Thoracic aorta (tissue), 2 donors: ENCODE measurements at regions not wholly inside any gene's neighbourhood (a gene's known extent, or its start where the extent isn't known, plus 50 kb on each side); places are given as distances from the start of the nearest gene placed in this dataset.

Experiments used
- ATAC-seq: fragments of 150-250 bp; one replicate; pipeline ENCODE4 v1.8.0; 2017; ENCODE audit warnings: low read depth; ENCODE audit not compliant: insufficient number of reproducible peaks, low FRiP score
- DNase-seq: peaks from one replicate; pipeline ENCODE4 v3.0.0-alpha.2; 2020; ENCODE audit warnings: low spot score
- H3K27ac ChIP-seq, 2 donors: fragments of 200-600 bp; sonication (generic); 1 replicate in 1 of 2; 2 replicates in 1 of 2; pipeline ENCODE4 v1.5.1; 2016; ENCODE audit warnings: mild to moderate bottlenecking in 2 of 2, moderate library complexity in 2 of 2
- H3K27me3 ChIP-seq: fragments of 200-600 bp; sonication (generic); replicated peaks from 2 replicates; pipeline ENCODE4 v1.6.0; 2016; ENCODE audit warnings: mild to moderate bottlenecking; ENCODE audit not compliant: insufficient read depth
- H3K36me3 ChIP-seq: fragments of 200-600 bp; sonication (generic); one replicate; pipeline ENCODE4 v1.5.1; 2016
- H3K4me1 ChIP-seq, 2 donors: fragments of 200-600 bp; sonication (generic); 1 replicate in 1 of 2; 2 replicates in 1 of 2; pipeline versions ENCODE4 v1.5.1 to v1.6.0; 2016; ENCODE audit warnings: low read depth in 2 of 2, mild to moderate bottlenecking in 1 of 2; ENCODE audit not compliant: control insufficient read depth in 1 of 2
- H3K4me3 ChIP-seq: fragments of 200-600 bp; sonication (generic); 2 replicates; pipeline ENCODE4 v1.5.1; 2016; ENCODE audit warnings: mild to moderate bottlenecking
- H3K9me3 ChIP-seq: fragments of 200-600 bp; sonication (generic); 2 replicates; pipeline ENCODE4 v1.5.1; 2016
- TF ChIP-seq, protein P1 (sequence below): fragments of 200-600 bp; sonication (generic); IDR thresholded peaks from one replicate; pipeline ENCODE4 v1.5.1; 2019; ENCODE audit warnings: antibody characterized with exemption

DNA sequence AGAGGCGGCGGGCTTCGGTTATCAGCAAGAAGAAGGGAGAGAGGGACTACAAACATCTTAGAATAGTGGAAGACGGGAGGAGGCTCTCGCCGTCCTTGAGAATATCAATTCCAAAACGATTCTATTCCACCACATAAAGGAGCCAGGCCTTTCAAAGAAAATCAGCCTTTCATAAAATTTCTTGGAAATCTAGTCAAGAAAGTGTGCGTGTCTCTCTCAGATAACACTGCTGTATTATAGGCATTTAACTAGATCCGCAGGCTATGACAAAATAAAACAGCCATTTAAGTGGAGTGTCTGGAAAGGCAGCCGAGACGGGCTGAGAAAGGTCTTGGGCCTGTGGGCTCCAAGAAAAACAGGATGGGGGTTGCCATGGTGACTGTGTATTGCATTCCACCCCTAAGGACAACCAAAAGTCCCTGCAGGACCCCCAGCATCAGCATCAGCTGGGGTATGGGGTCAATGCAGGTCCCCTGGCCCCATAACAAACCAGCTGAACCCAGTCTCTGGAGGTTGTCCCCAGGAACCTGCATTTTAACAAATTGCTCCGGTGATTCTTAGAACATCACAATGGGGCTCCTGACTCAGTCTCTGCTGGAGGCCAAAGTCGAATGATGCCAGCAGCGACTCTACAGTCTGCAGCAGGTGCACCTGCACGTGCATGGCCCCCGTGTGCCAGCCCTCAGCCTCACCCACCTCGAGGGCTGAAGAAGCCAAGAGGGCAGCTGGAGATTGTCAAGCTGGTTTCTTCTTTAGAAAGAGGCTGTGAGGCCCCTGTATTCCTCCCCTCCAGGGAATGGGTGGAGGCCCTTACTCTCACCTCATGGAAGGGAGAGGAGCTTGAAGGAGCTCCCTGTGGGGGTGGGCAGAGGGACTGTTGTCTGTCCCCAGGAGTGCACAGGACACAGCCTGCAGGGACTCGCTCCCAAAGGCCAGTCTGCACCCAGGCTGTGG is 287.4 kb downstream of the NPHP4 start:
- H3K36me3 ChIP-seq: no peaks in the 10 kb centered on the region
- TF ChIP-seq, protein P1, sequence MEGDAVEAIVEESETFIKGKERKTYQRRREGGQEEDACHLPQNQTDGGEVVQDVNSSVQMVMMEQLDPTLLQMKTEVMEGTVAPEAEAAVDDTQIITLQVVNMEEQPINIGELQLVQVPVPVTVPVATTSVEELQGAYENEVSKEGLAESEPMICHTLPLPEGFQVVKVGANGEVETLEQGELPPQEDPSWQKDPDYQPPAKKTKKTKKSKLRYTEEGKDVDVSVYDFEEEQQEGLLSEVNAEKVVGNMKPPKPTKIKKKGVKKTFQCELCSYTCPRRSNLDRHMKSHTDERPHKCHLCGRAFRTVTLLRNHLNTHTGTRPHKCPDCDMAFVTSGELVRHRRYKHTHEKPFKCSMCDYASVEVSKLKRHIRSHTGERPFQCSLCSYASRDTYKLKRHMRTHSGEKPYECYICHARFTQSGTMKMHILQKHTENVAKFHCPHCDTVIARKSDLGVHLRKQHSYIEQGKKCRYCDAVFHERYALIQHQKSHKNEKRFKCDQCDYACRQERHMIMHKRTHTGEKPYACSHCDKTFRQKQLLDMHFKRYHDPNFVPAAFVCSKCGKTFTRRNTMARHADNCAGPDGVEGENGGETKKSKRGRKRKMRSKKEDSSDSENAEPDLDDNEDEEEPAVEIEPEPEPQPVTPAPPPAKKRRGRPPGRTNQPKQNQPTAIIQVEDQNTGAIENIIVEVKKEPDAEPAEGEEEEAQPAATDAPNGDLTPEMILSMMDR: no peak
- DNase-seq: no peak
- H3K9me3 ChIP-seq: no peaks in the 10 kb centered on the region
- no peak overlapping the region for H3K27ac ChIP-seq
- H3K4me1 ChIP-seq: no peaks in the 10 kb centered on the region
- no peak for ATAC-seq
- H3K27me3 ChIP-seq: no peaks in the 10 kb centered on the region
- no peak overlapping the region for H3K4me3 ChIP-seq

DNA sequence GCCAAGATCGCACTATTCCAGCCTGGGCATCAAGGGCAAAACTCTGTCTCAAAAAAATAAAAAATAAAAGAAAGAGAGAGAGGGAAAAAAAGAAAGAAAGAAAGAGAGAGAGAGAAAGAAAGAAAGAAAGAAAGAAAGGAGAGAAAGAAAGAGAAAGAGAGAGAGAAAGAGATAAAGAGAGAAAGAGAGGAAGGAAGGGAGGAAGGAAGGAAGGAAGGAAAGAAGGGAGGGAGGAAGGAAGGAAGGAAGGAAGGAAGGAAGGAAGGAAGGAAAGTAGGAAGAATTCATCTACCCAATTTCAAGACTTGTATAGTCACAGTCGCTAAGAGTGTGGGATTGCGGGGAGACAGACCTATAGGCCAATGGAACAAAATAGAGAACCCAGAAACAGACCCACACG is 290.6 kb downstream of the NPHP4 start:
- Histone ChIP-seq H3K36me3 (no peaks in the 10 kb centered on the region), H3K27ac (no peak overlapping the region), H3K4me1 (no peaks in the 10 kb centered on the region), H3K4me3 (no peak overlapping the region), H3K27me3 (no peaks in the 10 kb centered on the region), H3K9me3 (no peaks in the 10 kb centered on the region)
- no peak for ATAC-seq
- DNase-seq: no peak
- TF ChIP-seq, protein P1: no peak

DNA sequence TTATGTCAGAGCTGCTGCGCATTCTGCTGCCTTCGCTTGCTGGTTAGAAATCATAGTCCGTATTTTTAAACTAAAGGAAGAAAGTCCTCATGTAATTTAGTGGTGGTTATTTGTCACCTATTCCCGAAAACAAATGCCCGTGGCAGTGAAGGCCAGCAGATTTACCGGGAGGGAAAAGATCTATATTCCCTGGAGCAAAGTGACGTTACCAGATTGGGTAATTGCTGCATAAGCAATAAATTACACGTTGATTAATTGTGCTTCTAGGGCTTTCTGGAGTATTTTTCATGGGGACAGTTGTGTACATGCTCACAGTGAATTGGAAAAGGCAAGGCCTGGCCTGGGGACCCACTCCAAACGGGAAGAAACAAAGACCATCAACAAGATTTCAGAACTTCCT is 298.7 kb downstream of the NPHP4 start:
- no peaks in the 10 kb centered on the region for H3K36me3 ChIP-seq
- H3K27me3 ChIP-seq: no peaks in the 10 kb centered on the region
- TF ChIP-seq, protein P1: no peak

DNA sequence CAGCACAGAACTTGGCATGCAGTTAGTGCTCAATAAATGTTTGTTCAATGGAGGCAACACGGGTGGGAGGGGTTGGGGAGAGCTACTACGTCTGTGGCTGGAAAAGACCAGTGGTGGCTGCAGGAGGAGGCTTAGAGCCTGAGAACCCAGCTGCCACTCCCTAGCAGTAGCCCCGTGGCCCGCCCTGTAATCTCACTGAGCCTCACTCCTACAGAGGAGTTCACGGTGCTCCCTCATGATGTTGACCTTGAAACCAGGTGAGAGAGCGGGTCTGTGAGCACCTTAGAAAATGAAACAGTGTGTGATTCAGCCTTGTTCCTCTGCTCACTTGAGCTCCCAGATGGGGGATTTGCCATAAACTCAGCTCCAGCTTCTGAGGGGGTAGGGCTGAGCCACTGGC is 299.6 kb downstream of the NPHP4 start:
- Histone ChIP-seq H3K9me3 (no peaks in the 10 kb centered on the region), H3K4me3 (no peak overlapping the region), H3K36me3 (no peaks in the 10 kb centered on the region), H3K27ac (no peak overlapping the region), H3K27me3 (no peaks in the 10 kb centered on the region), H3K4me1 (no peaks in the 10 kb centered on the region)
- ATAC-seq (no peak), DNase-seq (no peak)
- TF ChIP-seq, protein P1: no peak

More for the DNA sequence above, 298.7 kb downstream of the NPHP4 start:
- Histone ChIP-seq H3K9me3 (no peaks in the 10 kb centered on the region), H3K4me1 (no peaks in the 10 kb centered on the region), H3K27ac (no peak overlapping the region), H3K4me3 (no peak overlapping the region)
- ATAC-seq: no peak
- no peak for DNase-seq

DNA sequence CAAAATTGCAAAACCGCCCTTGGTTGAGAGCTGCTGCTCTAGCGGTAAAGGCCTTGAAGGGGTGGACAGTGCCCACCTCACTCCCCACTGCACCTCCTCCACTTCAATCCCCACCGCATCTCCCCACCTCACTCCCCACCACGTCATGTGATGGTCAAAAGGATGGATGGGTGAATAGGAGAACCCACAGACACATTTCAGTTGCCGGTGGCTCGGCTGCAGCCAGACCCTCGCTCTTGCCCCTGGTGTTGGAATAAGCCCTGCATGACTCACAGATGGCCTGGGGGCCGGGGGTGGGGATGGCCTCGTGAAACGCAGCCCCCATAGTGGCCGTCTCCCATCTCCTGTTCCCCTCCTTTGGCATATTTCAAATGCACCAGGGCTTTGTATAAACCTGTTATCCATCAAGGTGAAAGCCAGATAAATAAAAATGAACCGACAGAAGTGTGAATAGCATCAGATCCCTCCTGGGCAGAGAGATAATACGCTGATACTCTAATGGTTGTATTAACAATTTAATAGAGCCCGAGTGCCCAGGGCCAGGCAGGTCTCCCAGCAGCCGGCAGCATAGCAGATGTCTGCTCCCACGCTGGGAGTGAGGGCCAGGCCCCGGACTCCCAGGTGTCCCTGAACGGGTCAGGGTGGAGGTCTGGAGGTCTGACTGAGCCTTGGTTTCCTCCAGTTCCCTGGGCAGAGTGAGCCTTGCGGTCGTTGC is 300.3 kb downstream of the NPHP4 start:
- no peak overlapping the region for H3K27ac ChIP-seq
- DNase-seq (no peak), ATAC-seq (no peak)
- no peaks in the 10 kb centered on the region for H3K36me3 ChIP-seq
- no peaks in the 10 kb centered on the region for H3K27me3 ChIP-seq
- no peak overlapping the region for H3K4me3 ChIP-seq
- no peaks in the 10 kb centered on the region for H3K4me1 ChIP-seq
- no peaks in the 10 kb centered on the region for H3K9me3 ChIP-seq
- TF ChIP-seq, protein P1: no peak
